ENCODE measurements at regions not wholly inside any gene's neighbourhood (a gene's known extent, or its start where the extent isn't known, plus 50 kb on each side); places are given as distances from the start of the nearest gene placed in this dataset.

DNA sequence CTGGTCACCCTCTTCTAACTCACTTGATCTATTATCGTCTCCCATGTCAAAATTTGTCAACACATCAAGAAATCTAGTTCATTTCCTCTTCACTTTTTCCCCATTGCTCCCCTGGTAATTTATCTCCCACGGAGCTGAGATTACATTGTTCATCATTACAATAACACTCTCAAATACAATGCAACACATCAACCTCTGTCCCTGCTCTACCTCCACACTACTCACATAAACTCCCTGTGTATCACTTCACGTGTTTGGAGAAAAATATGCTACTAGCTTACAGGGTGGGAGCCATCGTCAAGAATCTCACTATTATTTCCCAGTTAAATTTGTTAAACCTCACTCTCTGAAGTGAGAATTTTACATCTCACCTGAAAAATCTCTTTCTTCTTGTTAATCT is 1006.4 kb downstream of the ARAP2 start:
- H3K4me3 ChIP-seq, result no peak overlapping the region
- TF ChIP-seq, protein P1, sequence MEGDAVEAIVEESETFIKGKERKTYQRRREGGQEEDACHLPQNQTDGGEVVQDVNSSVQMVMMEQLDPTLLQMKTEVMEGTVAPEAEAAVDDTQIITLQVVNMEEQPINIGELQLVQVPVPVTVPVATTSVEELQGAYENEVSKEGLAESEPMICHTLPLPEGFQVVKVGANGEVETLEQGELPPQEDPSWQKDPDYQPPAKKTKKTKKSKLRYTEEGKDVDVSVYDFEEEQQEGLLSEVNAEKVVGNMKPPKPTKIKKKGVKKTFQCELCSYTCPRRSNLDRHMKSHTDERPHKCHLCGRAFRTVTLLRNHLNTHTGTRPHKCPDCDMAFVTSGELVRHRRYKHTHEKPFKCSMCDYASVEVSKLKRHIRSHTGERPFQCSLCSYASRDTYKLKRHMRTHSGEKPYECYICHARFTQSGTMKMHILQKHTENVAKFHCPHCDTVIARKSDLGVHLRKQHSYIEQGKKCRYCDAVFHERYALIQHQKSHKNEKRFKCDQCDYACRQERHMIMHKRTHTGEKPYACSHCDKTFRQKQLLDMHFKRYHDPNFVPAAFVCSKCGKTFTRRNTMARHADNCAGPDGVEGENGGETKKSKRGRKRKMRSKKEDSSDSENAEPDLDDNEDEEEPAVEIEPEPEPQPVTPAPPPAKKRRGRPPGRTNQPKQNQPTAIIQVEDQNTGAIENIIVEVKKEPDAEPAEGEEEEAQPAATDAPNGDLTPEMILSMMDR (IDR thresholded peaks at IDR 0.05), result no peak
- H3K4me1 ChIP-seq, result no peaks in the 10 kb centered on the region
- intact Hi-C loops (cut with DNase I), result no loop called here
- peaks cover 0 to 9% (median 0%) of the 10 kb centered on the region in 11 donors for H3K9me3 ChIP-seq
- ATAC-seq (no peak), DNase-seq (no peak)
- H3K27ac ChIP-seq, result no peak overlapping the region
- no peaks in the 10 kb centered on the region for H3K27me3 ChIP-seq
- no peaks in the 10 kb centered on the region for H3K36me3 ChIP-seq
- 34 to 46% methylated on average over 4 of the region's 4 CpGs for WGBS, 2 donors

DNA sequence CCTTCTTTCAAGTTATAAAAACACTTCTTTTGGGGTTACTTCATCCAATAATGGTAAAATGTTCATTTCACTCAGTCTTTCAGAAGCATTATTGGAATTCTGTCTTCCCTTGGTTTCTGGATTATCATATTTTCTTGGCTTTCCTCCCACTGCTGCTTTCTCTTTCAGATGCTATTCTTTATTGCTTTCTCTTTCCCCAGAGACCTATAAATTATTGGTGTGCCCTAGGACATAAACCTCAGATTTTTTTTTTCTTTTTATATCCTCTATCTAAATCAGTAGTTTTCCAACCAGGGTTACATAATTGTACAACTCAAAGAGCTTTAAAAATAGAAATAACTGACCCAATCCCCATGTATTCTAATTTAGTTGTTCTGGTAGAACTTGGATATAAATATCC is 1005.5 kb downstream of the ARAP2 start:
- Histone ChIP-seq H3K4me3 (no peak overlapping the region), H3K27me3 (no peaks in the 10 kb centered on the region), H3K27ac (no peak overlapping the region), H3K4me1 (no peaks in the 10 kb centered on the region), H3K9me3 (peaks cover 0 to 12% (median 0%) of the 10 kb centered on the region in 11 donors), H3K36me3 (no peaks in the 10 kb centered on the region)
- TF ChIP-seq, protein P1 (IDR thresholded peaks at IDR 0.05), result no peak
- intact Hi-C loops (cut with DNase I), result no loop called here
- ATAC-seq, result no peak
- DNase-seq, result no peak

GRCh38 chr4:35246493-35246892 is 997.8 kb downstream of the ARAP2 start:
- intact Hi-C loops (cut with DNase I), result no loop called here
- 96 to 100% methylated on average over 1 of the region's 1 CpG for WGBS, 2 donors

GRCh38 chr4:35247047-35247446 is 997.3 kb downstream of the ARAP2 start:
- Histone ChIP-seq H3K27ac (no peak overlapping the region), H3K4me1 (no peaks in the 10 kb centered on the region), H3K9me3 (peaks cover 0 to 4% (median 0%) of the 10 kb centered on the region in 11 donors), H3K36me3 (no peaks in the 10 kb centered on the region), H3K4me3 (no peak overlapping the region), H3K27me3 (no peaks in the 10 kb centered on the region)
- WGBS, 2 donors, result 18 to 19% methylated on average over 3 of the region's 3 CpGs
- TF ChIP-seq, protein P1 (IDR thresholded peaks at IDR 0.05), result no peak
- no peak for ATAC-seq
- intact Hi-C loops (cut with DNase I), result no loop called here
- DNase-seq, result no peak

More at GRCh38 chr4:35246493-35246892, 997.8 kb downstream of the ARAP2 start:
- H3K27ac ChIP-seq, result no peak overlapping the region
- DNase-seq (no peak), ATAC-seq (no peak)
- H3K4me1 ChIP-seq, result no peaks in the 10 kb centered on the region
- peaks cover 0 to 4% (median 0%) of the 10 kb centered on the region in 11 donors for H3K9me3 ChIP-seq
- H3K27me3 ChIP-seq, result no peaks in the 10 kb centered on the region
- TF ChIP-seq, protein P1 (IDR thresholded peaks at IDR 0.05), result no peak
- no peak overlapping the region for H3K4me3 ChIP-seq
- H3K36me3 ChIP-seq, result no peaks in the 10 kb centered on the region

DNA sequence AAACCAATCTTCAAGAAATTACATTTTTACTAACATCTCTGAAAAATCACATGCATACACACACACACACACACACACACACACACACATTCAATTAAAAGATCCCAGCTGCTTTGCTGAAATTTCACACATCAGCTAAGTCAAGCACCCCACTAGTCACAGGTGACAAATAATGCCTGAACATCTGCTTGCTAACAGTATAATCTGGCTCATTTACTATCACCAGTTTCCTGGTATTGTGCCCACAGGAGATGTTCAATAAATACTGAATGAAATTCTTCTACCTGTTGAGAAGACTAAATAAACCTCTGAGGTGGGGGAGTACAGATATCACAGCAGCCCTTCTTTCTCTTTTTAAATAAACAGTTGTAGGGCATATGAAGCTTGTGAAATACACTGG is 994.0 kb downstream of the ARAP2 start:
- intact Hi-C loops (cut with DNase I), result no loop called here
- Histone ChIP-seq H3K4me3 (no peak overlapping the region), H3K4me1 (no peaks in the 10 kb centered on the region), H3K9me3 (no peaks in the 10 kb centered on the region), H3K27ac (no peak overlapping the region), H3K27me3 (no peaks in the 10 kb centered on the region), H3K36me3 (no peaks in the 10 kb centered on the region)
- TF ChIP-seq, protein P1 (IDR thresholded peaks at IDR 0.05), result no peak
- ATAC-seq (no peak), DNase-seq (no peak)
